SK-N-SH treated with all-trans-retinoic acid at 6 μM for 48 hours (cell line): ENCODE measurements at regions not wholly inside any gene's neighbourhood (a gene's known extent, or its start where the extent isn't known, plus 50 kb on each side); places are given as distances from the start of the nearest gene placed in this dataset.

ENCODE experiments used
- PATZ1 ChIP-seq: fragments of 250-450 bp; sonication (Bioruptor Pico); IDR thresholded peaks from 2 replicates; pipeline ENCODE4 v1.8.0; 2020; ENCODE audit warnings: mild to moderate bottlenecking, moderate library complexity, borderline replicate concordance
- PPARA ChIP-seq: fragments of 250-450 bp; sonication (Bioruptor Pico); IDR thresholded peaks from 2 replicates; pipeline ENCODE4 v1.5.0; 2020; ENCODE audit warnings: mild to moderate bottlenecking, borderline replicate concordance
- TOX ChIP-seq: fragments of 250-450 bp; sonication (Bioruptor Pico); IDR thresholded peaks from 2 replicates; pipeline ENCODE4 v1.8.0; 2021; ENCODE audit warnings: mild to moderate bottlenecking, moderate library complexity, borderline replicate concordance
- ZFP3 ChIP-seq: fragments of 250-450 bp; sonication (Bioruptor Pico); IDR thresholded peaks from 2 replicates; pipeline ENCODE4 v1.5.0; 2020; ENCODE audit warnings: mild to moderate bottlenecking, moderate library complexity
- ZFP30 ChIP-seq: fragments of 450-650 bp; formaldehyde crosslinking; IDR thresholded peaks from 2 replicates; pipeline ENCODE4 v1.5.0; 2022; ENCODE audit warnings: mild to moderate bottlenecking, moderate library complexity
- ZNF70 ChIP-seq: fragments of 450-650 bp; formaldehyde crosslinking; IDR thresholded peaks from 2 replicates; pipeline ENCODE4 v1.5.0; 2020; ENCODE audit warnings: mild to moderate bottlenecking, moderate library complexity

- no peak for TF ChIP-seq PATZ1 (CRISPR knock-in tag)
- TF ChIP-seq ZNF70 (CRISPR knock-in tag): no peak
- TF ChIP-seq PPARA (CRISPR knock-in tag): no peak
- TF ChIP-seq ZFP3 (CRISPR knock-in tag): no peak
- TF ChIP-seq TOX: no peak
- TF ChIP-seq ZFP30 (CRISPR knock-in tag): no peak
Observed at GRCh38 chr7:63113713-63114285, 884.9 kb upstream of the ZNF722 start.
